ENCODE measurements at regions not wholly inside any gene's neighbourhood (a gene's known extent, or its start where the extent isn't known, plus 50 kb on each side); places are given as distances from the start of the nearest gene placed in this dataset.

DNA sequence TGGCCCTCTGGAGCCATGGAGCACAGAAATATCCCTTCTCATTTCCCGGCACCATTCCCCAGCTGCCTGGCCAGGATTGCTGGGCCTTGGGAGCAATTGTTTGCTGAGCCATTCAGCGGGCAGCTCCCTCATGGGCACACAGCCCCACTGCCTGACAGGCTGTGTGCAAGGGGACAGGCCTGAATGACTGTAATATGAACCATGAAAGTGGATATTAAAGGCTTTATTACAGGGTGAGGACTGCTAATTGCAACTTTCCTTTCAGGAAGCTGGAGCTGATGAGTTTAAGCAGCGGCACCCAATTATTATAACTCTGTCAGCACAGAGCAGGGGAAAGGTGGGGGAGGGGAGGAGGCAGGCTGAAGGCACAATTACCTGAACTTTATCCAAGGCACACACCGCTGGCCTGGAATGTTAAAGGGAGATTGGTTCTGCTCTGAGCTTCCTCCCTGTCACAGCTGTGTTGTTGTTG is 159.8 kb upstream of the SDK2 start:
- no peaks in the 10 kb centered on the region for H3F3A ChIP-seq (ENCODE audit: insufficient read depth, low read length)
- no peak overlapping the region for H3K27ac ChIP-seq (ENCODE audit: low read depth, low read length, poor library complexity, severe bottlenecking)
- TF ChIP-seq, protein P1, sequence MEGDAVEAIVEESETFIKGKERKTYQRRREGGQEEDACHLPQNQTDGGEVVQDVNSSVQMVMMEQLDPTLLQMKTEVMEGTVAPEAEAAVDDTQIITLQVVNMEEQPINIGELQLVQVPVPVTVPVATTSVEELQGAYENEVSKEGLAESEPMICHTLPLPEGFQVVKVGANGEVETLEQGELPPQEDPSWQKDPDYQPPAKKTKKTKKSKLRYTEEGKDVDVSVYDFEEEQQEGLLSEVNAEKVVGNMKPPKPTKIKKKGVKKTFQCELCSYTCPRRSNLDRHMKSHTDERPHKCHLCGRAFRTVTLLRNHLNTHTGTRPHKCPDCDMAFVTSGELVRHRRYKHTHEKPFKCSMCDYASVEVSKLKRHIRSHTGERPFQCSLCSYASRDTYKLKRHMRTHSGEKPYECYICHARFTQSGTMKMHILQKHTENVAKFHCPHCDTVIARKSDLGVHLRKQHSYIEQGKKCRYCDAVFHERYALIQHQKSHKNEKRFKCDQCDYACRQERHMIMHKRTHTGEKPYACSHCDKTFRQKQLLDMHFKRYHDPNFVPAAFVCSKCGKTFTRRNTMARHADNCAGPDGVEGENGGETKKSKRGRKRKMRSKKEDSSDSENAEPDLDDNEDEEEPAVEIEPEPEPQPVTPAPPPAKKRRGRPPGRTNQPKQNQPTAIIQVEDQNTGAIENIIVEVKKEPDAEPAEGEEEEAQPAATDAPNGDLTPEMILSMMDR (IDR thresholded peaks at IDR 0.05; ENCODE audit: low read length), result no peak
- no peak for TF ChIP-seq EZH2 (IDR thresholded peaks at IDR 0.05; ENCODE audit: borderline replicate concordance, low read length)
- H2AFZ ChIP-seq (ENCODE audit: low read length), result no peak overlapping the region
- H3K79me2 ChIP-seq (ENCODE audit: insufficient read depth, low read length), result no peaks in the 10 kb centered on the region
- no peaks in the 10 kb centered on the region for H3K9me3 ChIP-seq (ENCODE audit: low read length)
- no peak overlapping the region for H3K4me3 ChIP-seq (ENCODE audit: low read depth, low read length, poor library complexity, severe bottlenecking)
- no peaks in the 10 kb centered on the region for H3K36me3 ChIP-seq (ENCODE audit: insufficient read depth, low read length)
- no peaks in the 10 kb centered on the region for H3K9me2 ChIP-seq (ENCODE audit: low read depth, low read length)
- no peak overlapping the region for H3K4me2 ChIP-seq (ENCODE audit: low read length)
- H3K9ac ChIP-seq (ENCODE audit: low read length), result no peak overlapping the region
- H4K20me1 ChIP-seq (ENCODE audit: insufficient read depth, low read length), result no peaks in the 10 kb centered on the region
- no peaks in the 10 kb centered on the region for H3K4me1 ChIP-seq (ENCODE audit: insufficient read depth, low read length, severe bottlenecking)
- no peaks in the 10 kb centered on the region for H3K27me3 ChIP-seq (ENCODE audit: insufficient read depth, low read length)

DNA sequence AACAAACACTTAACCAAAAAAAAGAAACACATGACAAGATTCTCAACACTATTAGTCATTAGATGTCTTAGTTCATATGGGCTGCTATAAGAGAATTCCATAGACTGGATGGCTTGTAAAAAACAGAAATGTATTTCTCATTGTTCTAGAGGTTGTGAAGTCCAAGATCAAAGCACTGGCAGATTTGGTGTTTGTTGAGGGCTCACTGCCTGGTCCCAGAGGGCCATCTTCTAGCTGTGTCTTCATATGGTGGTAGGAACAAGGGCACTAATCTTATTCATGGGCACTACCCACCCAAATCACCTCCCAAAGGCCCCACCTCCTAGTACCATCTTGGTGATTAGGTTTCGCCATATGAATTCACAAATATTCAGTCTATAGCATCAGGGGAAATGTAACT is 162.5 kb upstream of the SDK2 start:
- Histone ChIP-seq H3K27me3 (ENCODE audit: insufficient read depth, low read length) (no peaks in the 10 kb centered on the region), H3K9me3 (ENCODE audit: low read length) (no peaks in the 10 kb centered on the region), H3K79me2 (ENCODE audit: insufficient read depth, low read length) (no peaks in the 10 kb centered on the region), H3K4me3 (ENCODE audit: low read depth, low read length, poor library complexity, severe bottlenecking) (no peak overlapping the region), H3F3A (ENCODE audit: insufficient read depth, low read length) (no peaks in the 10 kb centered on the region), H3K9ac (ENCODE audit: low read length) (no peak overlapping the region), H3K36me3 (ENCODE audit: insufficient read depth, low read length) (no peaks in the 10 kb centered on the region), H3K9me2 (ENCODE audit: low read depth, low read length) (no peaks in the 10 kb centered on the region), H4K20me1 (ENCODE audit: insufficient read depth, low read length) (no peaks in the 10 kb centered on the region), H3K4me1 (ENCODE audit: insufficient read depth, low read length, severe bottlenecking) (no peaks in the 10 kb centered on the region), H3K27ac (ENCODE audit: low read depth, low read length, poor library complexity, severe bottlenecking) (no peak overlapping the region), H2AFZ (ENCODE audit: low read length) (no peak overlapping the region), H3K4me2 (ENCODE audit: low read length) (no peak overlapping the region)
- TF ChIP-seq EZH2 (IDR thresholded peaks at IDR 0.05; ENCODE audit: borderline replicate concordance, low read length), result no peak
- TF ChIP-seq, protein P1 (IDR thresholded peaks at IDR 0.05; ENCODE audit: low read length), result no peak

DNA sequence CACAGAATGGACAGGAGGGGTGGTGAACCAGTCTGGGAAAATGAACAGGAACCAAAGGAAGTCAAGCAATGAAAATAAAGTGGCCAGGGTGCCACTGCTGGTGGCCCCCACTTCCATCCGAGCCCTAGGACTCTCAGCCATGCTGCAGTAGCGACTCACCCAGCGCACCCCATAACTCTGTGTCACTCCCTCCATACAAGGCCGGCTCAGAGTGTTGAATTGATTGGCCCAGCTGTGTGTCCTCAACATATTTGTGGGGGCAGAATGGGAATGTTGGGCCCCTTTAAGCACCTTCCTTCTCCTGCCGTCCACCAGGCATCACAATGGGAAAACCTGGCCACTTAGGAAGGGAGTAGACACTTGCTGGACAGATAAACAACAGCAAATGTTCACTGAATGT is 169.0 kb upstream of the SDK2 start:
- Histone ChIP-seq H3K4me3 (ENCODE audit: low read depth, low read length, poor library complexity, severe bottlenecking) (no peak overlapping the region), H3K36me3 (ENCODE audit: insufficient read depth, low read length) (no peaks in the 10 kb centered on the region), H3K79me2 (ENCODE audit: insufficient read depth, low read length) (no peaks in the 10 kb centered on the region), H3K9me3 (ENCODE audit: low read length) (no peaks in the 10 kb centered on the region), H2AFZ (ENCODE audit: low read length) (no peak overlapping the region), H3K27me3 (ENCODE audit: insufficient read depth, low read length) (no peaks in the 10 kb centered on the region), H3K4me1 (ENCODE audit: insufficient read depth, low read length, severe bottlenecking) (no peaks in the 10 kb centered on the region), H3K9ac (ENCODE audit: low read length) (no peak overlapping the region), H3K9me2 (ENCODE audit: low read depth, low read length) (no peaks in the 10 kb centered on the region), H3K27ac (ENCODE audit: low read depth, low read length, poor library complexity, severe bottlenecking) (no peak overlapping the region), H3F3A (ENCODE audit: insufficient read depth, low read length) (no peaks in the 10 kb centered on the region), H3K4me2 (ENCODE audit: low read length) (no peak overlapping the region), H4K20me1 (ENCODE audit: insufficient read depth, low read length) (no peaks in the 10 kb centered on the region)
- no peak for TF ChIP-seq EZH2 (IDR thresholded peaks at IDR 0.05; ENCODE audit: borderline replicate concordance, low read length)
- TF ChIP-seq, protein P1 (IDR thresholded peaks at IDR 0.05; ENCODE audit: low read length), result no peak

Data from OCI-LY1 (cell line).